ENCODE measurements at regions not wholly inside any gene's neighbourhood (a gene's known extent, or its start where the extent isn't known, plus 50 kb on each side); places are given as distances from the start of the nearest gene placed in this dataset.

GRCh38 chr18:78368726-78369125 lies 610.9 kb upstream of the SALL3 start:
- no peak for TF ChIP-seq SUZ12 (IDR thresholded peaks at IDR 0.05; ENCODE audit: extremely low read depth, insufficient read depth, insufficient read length)
- TF ChIP-seq ZNF274 (IDR thresholded peaks at IDR 0.05; ENCODE audit: low read depth, low read length), result no peak
